Vagina (tissue), 2 donors: ENCODE measurements at regions not wholly inside any gene's neighbourhood (a gene's known extent, or its start where the extent isn't known, plus 50 kb on each side); places are given as distances from the start of the nearest gene placed in this dataset.

Experiments used
- CTCF ChIP-seq, 3 experiments: fragments of 450-650 bp in 2 of 3; fragments of 200-600 bp in 1 of 3; sonication (generic) in 1 of 3; IDR thresholded peaks; one replicate each; pipeline ENCODE4 v1.5.1; 2017 to 2019; ENCODE audit warnings: antibody characterized with exemption in 3 of 3, mild to moderate bottlenecking in 2 of 3, moderate library complexity in 2 of 3
- POLR2AphosphoS5 ChIP-seq, 2 donors: sonication (generic); formaldehyde crosslinking; IDR thresholded peaks; one replicate each; pipeline ENCODE4 v1.9.0; 2017; ENCODE audit warnings: antibody characterized with exemption in 2 of 2, mild to moderate bottlenecking in 2 of 2, low read depth in 1 of 2; ENCODE audit not compliant: insufficient read depth in 1 of 2

- TF ChIP-seq CTCF (IDR thresholded peaks at IDR 0.05) (no peak), POLR2AphosphoS5 (IDR thresholded peaks at IDR 0.05; ENCODE audit: insufficient read depth in 1 of 2, low read depth in 1 of 2) (no peak)
These were observed 565.2 kb upstream of the PKDCC start for GRCh38 chr2:41482659-41483058.
